Fibroblast of the conjunctiva (primary cell): ENCODE measurements at regions not wholly inside any gene's neighbourhood (a gene's known extent, or its start where the extent isn't known, plus 50 kb on each side); places are given as distances from the start of the nearest gene placed in this dataset.

Source experiments
- DNase-seq: peaks from one replicate; pipeline ENCODE4 v3.0.0-alpha.2; 2010; ENCODE audit warnings: low read depth

DNA sequence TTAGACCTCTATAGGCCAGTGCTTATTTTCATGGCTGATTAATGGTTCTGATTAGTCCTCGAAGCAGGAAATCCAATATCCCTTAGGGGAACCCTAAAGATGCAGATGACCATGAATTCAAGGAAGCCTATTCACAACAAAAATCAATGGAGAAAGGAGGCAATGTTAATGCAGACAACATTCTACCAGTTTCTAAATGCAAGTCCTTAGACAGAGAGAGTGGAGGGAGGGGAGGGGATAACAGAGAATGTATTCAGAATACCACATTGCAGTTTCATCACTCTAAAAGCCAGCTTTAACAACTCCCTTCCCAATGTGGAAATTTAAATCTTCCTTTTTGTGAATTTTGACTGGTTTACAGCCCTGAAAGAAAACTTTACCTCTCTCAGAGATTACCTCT is 87.1 kb upstream of the POU3F2 start:
- no peak for DNase-seq

GRCh38 chr6:98747960-98748359 is 86.4 kb upstream of the POU3F2 start:
- no peak for DNase-seq

GRCh38 chr6:98759459-98759858 is 74.9 kb upstream of the POU3F2 start:
- DNase-seq = no peak

GRCh38 chr6:98764373-98764911 is 69.9 kb upstream of the POU3F2 start:
- DNase-seq = no peak

DNA sequence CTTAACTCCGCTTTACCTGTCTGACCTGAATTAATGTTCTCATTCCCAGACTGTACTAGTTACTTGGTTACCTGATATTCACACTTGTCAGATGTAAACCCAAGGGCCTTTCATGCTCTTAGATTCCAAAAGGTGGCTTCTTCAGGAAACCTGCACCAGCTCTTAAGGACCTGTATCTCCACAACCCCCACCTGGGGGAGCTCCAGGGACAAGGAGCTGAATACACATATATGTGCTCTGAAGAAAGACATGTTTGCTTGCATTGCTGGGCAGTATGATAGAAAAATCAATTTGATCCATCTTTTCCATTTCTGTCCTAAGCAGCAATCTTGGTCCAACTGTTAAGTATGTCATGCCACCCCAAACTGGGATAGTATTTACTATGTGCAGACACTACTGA is 64.8 kb upstream of the POU3F2 start:
- no peak for DNase-seq

DNA sequence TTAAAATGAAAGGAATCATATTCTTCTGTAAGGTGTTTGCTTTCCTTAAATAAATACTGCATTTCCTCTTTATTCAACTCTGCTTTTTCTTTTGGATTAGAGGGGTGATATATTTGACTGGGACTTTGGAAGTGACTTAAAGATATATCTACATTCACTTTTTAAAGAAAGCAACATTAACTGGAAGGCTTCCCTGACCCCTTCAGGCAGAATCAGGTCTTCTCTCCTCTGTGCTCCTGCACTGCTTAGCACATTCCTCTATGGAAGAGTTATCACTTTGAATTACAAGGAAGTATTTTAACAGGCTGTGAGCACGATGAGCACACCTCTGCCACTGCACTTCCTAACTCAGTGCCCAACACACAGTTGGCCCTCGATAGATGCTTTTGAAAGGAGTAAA is 59.2 kb upstream of the POU3F2 start:
- no peak for DNase-seq

- no peak for DNase-seq
Measured at GRCh38 chr6:98777762-98778161, 56.6 kb upstream of the POU3F2 start.

GRCh38 chr6:98779618-98780017 is 54.8 kb upstream of the POU3F2 start:
- no peak for DNase-seq

- no peak for DNase-seq
Measured at GRCh38 chr6:98782772-98783171, 51.6 kb upstream of the POU3F2 start.

DNA sequence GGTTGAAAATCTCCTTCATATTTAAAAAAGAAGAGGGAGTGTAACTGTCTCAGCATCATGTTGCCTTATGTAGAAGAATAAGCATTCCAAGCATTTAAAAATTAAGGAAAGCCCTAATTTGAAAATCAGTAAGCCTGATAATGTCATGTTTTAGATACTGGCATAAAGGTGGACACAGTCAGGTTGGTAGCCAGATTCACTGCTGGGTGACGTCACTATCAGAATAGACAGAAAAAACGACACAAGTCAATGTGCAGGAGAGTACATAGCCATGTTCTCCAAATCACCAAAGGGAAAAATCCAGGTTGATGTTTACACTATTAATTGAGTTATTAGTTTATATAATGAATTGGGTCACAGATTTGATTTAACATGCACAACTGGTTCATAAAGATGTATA is 50.8 kb upstream of the POU3F2 start:
- no peak for DNase-seq
